Activated CD4-positive, alpha-beta memory T cell treated with anti-CD3 and anti-CD28 coated beads for 36 hours (primary cell): ENCODE measurements at regions not wholly inside any gene's neighbourhood (a gene's known extent, or its start where the extent isn't known, plus 50 kb on each side); places are given as distances from the start of the nearest gene placed in this dataset.

ENCODE experiments used
- CTCF ChIA-PET: fragments of 350-600 bp; sonication (Branson Sonifier 250); formaldehyde crosslinking; loops from one replicate; lab custom pipeline; 2021; ENCODE audit warnings: antibody characterized with exemption, inconsistent platforms; lab: Charles Lee
- POLR2A ChIA-PET: fragments of 350-600 bp; sonication (Branson Sonifier 250); formaldehyde crosslinking; loops from one replicate; lab custom pipeline; 2021; ENCODE audit warnings: antibody characterized with exemption; lab: Charles Lee
- DNase-seq: peaks from one replicate; pipeline ENCODE4 v3.0.0-alpha.2; 2020
- H3K27ac Mint-ChIP-seq: one replicate; pipeline ENCODE4 v1.8.0; 2021; ENCODE audit warnings: mixed read lengths
- H3K27me3 Mint-ChIP-seq: one replicate; pipeline ENCODE4 v1.8.0; 2021; ENCODE audit warnings: mixed read lengths
- H3K36me3 Mint-ChIP-seq: one replicate; pipeline ENCODE4 v1.8.0; 2021; ENCODE audit warnings: mixed read lengths
- H3K4me1 Mint-ChIP-seq: one replicate; pipeline ENCODE4 v1.8.0; 2021; ENCODE audit warnings: low read depth, mixed read lengths
- H3K4me3 Mint-ChIP-seq: one replicate; pipeline ENCODE4 v1.8.0; 2021; ENCODE audit warnings: mild to moderate bottlenecking, mixed read lengths
- H3K9me3 Mint-ChIP-seq: one replicate; pipeline ENCODE4 v1.8.0; 2021; ENCODE audit warnings: mixed read lengths
- intact Hi-C: fragments of 100-400 bp; cut with micrococcal nuclease; formaldehyde crosslinking; loops from one replicate; pipeline ENCODE4 v1.15.1; 2023

- POLR2A ChIA-PET = no interaction called here
- no peaks in the 10 kb centered on the region for H3K9me3 Mint-ChIP-seq
- intact Hi-C loops = no loop called here
- no peak for DNase-seq
- H3K27me3 Mint-ChIP-seq = peaks cover 9% of the 10 kb centered on the region
- no peaks in the 10 kb centered on the region for H3K36me3 Mint-ChIP-seq
- H3K27ac Mint-ChIP-seq = no peak overlapping the region
- CTCF ChIA-PET = no interaction called here
- H3K4me3 Mint-ChIP-seq = no peak overlapping the region
- no peaks in the 10 kb centered on the region for H3K4me1 Mint-ChIP-seq
Measured at GRCh38 chr20:20953738-20954618, 152.2 kb downstream of the LINC00237 start.

GRCh38 chr20:20950620-20951019 lies 155.5 kb downstream of the LINC00237 start:
- Mint-ChIP-seq H3K9me3 (peaks cover 10% of the 10 kb centered on the region), H3K27me3 (peaks cover 7% of the 10 kb centered on the region), H3K27ac (no peak overlapping the region), H3K36me3 (no peaks in the 10 kb centered on the region), H3K4me1 (no peaks in the 10 kb centered on the region), H3K4me3 (no peak overlapping the region)
- intact Hi-C loops = no loop called here
- POLR2A ChIA-PET = no interaction called here
- CTCF ChIA-PET = no interaction called here
- no peak for DNase-seq

GRCh38 chr20:20946122-20946759 lies 159.9 kb downstream of the LINC00237 start:
- Mint-ChIP-seq H3K27ac (no peak overlapping the region), H3K9me3 (peaks cover 10% of the 10 kb centered on the region), H3K27me3 (peaks cover 8% of the 10 kb centered on the region), H3K4me1 (no peaks in the 10 kb centered on the region), H3K4me3 (no peak overlapping the region), H3K36me3 (no peaks in the 10 kb centered on the region)
- POLR2A ChIA-PET = no interaction called here
- no peak for DNase-seq
- intact Hi-C loops = no loop called here
- CTCF ChIA-PET = interaction anchor here (0.7 kb wide), 1 partner anchor 764 kb away, joined by 3 read pairs; no protein-coding TSS in a partner anchor

- H3K4me3 Mint-ChIP-seq = no peak overlapping the region
- POLR2A ChIA-PET = no interaction called here
- intact Hi-C loops = no loop called here
- H3K27me3 Mint-ChIP-seq = peaks cover 6% of the 10 kb centered on the region
- H3K9me3 Mint-ChIP-seq = peaks cover 6% of the 10 kb centered on the region
- DNase-seq = no peak
- H3K27ac Mint-ChIP-seq = no peak overlapping the region
- H3K36me3 Mint-ChIP-seq = no peaks in the 10 kb centered on the region
- CTCF ChIA-PET = no interaction called here
- no peaks in the 10 kb centered on the region for H3K4me1 Mint-ChIP-seq
Measured at GRCh38 chr20:20941468-20941889, 164.7 kb downstream of the LINC00237 start.

- intact Hi-C loops = no loop called here
- Mint-ChIP-seq H3K4me3 (no peak overlapping the region), H3K27ac (no peak overlapping the region), H3K4me1 (no peaks in the 10 kb centered on the region), H3K36me3 (no peaks in the 10 kb centered on the region), H3K9me3 (no peaks in the 10 kb centered on the region), H3K27me3 (peaks cover 3% of the 10 kb centered on the region)
- no peak for DNase-seq
- ChIA-PET POLR2A (no interaction called here), CTCF (no interaction called here)
Measured at GRCh38 chr20:20939006-20939405, 167.2 kb downstream of the LINC00237 start.

- POLR2A ChIA-PET = no interaction called here
- H3K27ac Mint-ChIP-seq = no peak overlapping the region
- no peak for DNase-seq
- CTCF ChIA-PET = no interaction called here
- H3K4me1 Mint-ChIP-seq = no peaks in the 10 kb centered on the region
- H3K4me3 Mint-ChIP-seq = no peak overlapping the region
- H3K36me3 Mint-ChIP-seq = no peaks in the 10 kb centered on the region
- H3K27me3 Mint-ChIP-seq = peaks cover 3% of the 10 kb centered on the region
- no peaks in the 10 kb centered on the region for H3K9me3 Mint-ChIP-seq
- intact Hi-C loops = no loop called here
Measured at GRCh38 chr20:20938599-20938998, 167.6 kb downstream of the LINC00237 start.

- Mint-ChIP-seq H3K36me3 (no peaks in the 10 kb centered on the region), H3K9me3 (no peaks in the 10 kb centered on the region), H3K27me3 (peaks cover under 1% of the 10 kb centered on the region), H3K4me1 (no peaks in the 10 kb centered on the region), H3K4me3 (no peak overlapping the region), H3K27ac (no peak overlapping the region)
- intact Hi-C loops = no loop called here
- DNase-seq = no peak
- ChIA-PET CTCF (no interaction called here), POLR2A (no interaction called here)
Measured at GRCh38 chr20:20938131-20938530, 168.0 kb downstream of the LINC00237 start.

- H3K27me3 Mint-ChIP-seq = no peaks in the 10 kb centered on the region
Measured at GRCh38 chr20:20933142-20933958, 172.8 kb downstream of the LINC00237 start.

GRCh38 chr20:20932156-20932555 lies 174.0 kb downstream of the LINC00237 start:
- H3K27ac Mint-ChIP-seq = no peak overlapping the region
- POLR2A ChIA-PET = no interaction called here
- H3K36me3 Mint-ChIP-seq = no peaks in the 10 kb centered on the region
- H3K27me3 Mint-ChIP-seq = no peaks in the 10 kb centered on the region
- CTCF ChIA-PET = no interaction called here
- no peak for DNase-seq
- H3K4me3 Mint-ChIP-seq = no peak overlapping the region
- no peaks in the 10 kb centered on the region for H3K4me1 Mint-ChIP-seq
- H3K9me3 Mint-ChIP-seq = no peaks in the 10 kb centered on the region
- intact Hi-C loops = no loop called here

More at GRCh38 chr20:20933142-20933958, 172.8 kb downstream of the LINC00237 start:
- no peaks in the 10 kb centered on the region for H3K36me3 Mint-ChIP-seq
- H3K27ac Mint-ChIP-seq = no peak overlapping the region
- intact Hi-C loops = no loop called here
- ChIA-PET POLR2A (no interaction called here), CTCF (no interaction called here)
- H3K9me3 Mint-ChIP-seq = no peaks in the 10 kb centered on the region
- no peak overlapping the region for H3K4me3 Mint-ChIP-seq
- no peak for DNase-seq
- H3K4me1 Mint-ChIP-seq = no peaks in the 10 kb centered on the region

- CTCF ChIA-PET = no interaction called here
- no peak overlapping the region for H3K4me3 Mint-ChIP-seq
- H3K27ac Mint-ChIP-seq = no peak overlapping the region
- H3K27me3 Mint-ChIP-seq = no peaks in the 10 kb centered on the region
- H3K36me3 Mint-ChIP-seq = no peaks in the 10 kb centered on the region
- DNase-seq = no peak
- intact Hi-C loops = no loop called here
- no peaks in the 10 kb centered on the region for H3K4me1 Mint-ChIP-seq
- no peaks in the 10 kb centered on the region for H3K9me3 Mint-ChIP-seq
- POLR2A ChIA-PET = no interaction called here
Measured at GRCh38 chr20:20931632-20932031, 174.5 kb downstream of the LINC00237 start.

- CTCF ChIA-PET = no interaction called here
- POLR2A ChIA-PET = no interaction called here
- no peak for DNase-seq
- Mint-ChIP-seq H3K27me3 (no peaks in the 10 kb centered on the region), H3K4me3 (no peak overlapping the region), H3K4me1 (no peaks in the 10 kb centered on the region), H3K36me3 (no peaks in the 10 kb centered on the region), H3K9me3 (no peaks in the 10 kb centered on the region), H3K27ac (no peak overlapping the region)
- intact Hi-C loops = no loop called here
Measured at GRCh38 chr20:20931024-20931423, 175.1 kb downstream of the LINC00237 start.

- H3K36me3 Mint-ChIP-seq = no peaks in the 10 kb centered on the region
- ChIA-PET POLR2A (no interaction called here), CTCF (no interaction called here)
- H3K27ac Mint-ChIP-seq = no peak overlapping the region
- intact Hi-C loops = no loop called here
- H3K27me3 Mint-ChIP-seq = no peaks in the 10 kb centered on the region
- H3K4me1 Mint-ChIP-seq = no peaks in the 10 kb centered on the region
- DNase-seq = no peak
- H3K9me3 Mint-ChIP-seq = no peaks in the 10 kb centered on the region
- H3K4me3 Mint-ChIP-seq = no peak overlapping the region
Measured at GRCh38 chr20:20930500-20930899, 175.7 kb downstream of the LINC00237 start.
